GM06990 (cell line): ENCODE measurements at regions not wholly inside any gene's neighbourhood (a gene's known extent, or its start where the extent isn't known, plus 50 kb on each side); places are given as distances from the start of the nearest gene placed in this dataset.

Experiments used
- DNase-seq: peaks from one replicate; pipeline ENCODE4 v3.0.0-alpha.2; 2011; ENCODE audit not compliant: insufficient read length; ENCODE audit errors: extremely low read depth
- H3K27me3 ChIP-seq: replicated peaks from 2 replicates; pipeline ENCODE4 v1.6.0; 2011; ENCODE audit warnings: low read length; ENCODE audit not compliant: control insufficient read depth, insufficient read depth
- H3K36me3 ChIP-seq: 2 replicates; pipeline ENCODE4 v1.5.1; 2011; ENCODE audit warnings: low read length; ENCODE audit not compliant: control insufficient read depth, insufficient read depth
- H3K4me3 ChIP-seq: replicated peaks from 2 replicates; pipeline ENCODE4 v1.5.1; 2011; ENCODE audit warnings: low read depth, mild to moderate bottlenecking, control low read depth, low read length
- CTCF ChIP-seq: IDR thresholded peaks from 2 replicates; pipeline ENCODE4 v1.5.1; 2011; ENCODE audit warnings: low read length, control low read depth, mild to moderate bottlenecking, inconsistent platforms; ENCODE audit not compliant: insufficient read depth, poor library complexity, severe bottlenecking

DNA sequence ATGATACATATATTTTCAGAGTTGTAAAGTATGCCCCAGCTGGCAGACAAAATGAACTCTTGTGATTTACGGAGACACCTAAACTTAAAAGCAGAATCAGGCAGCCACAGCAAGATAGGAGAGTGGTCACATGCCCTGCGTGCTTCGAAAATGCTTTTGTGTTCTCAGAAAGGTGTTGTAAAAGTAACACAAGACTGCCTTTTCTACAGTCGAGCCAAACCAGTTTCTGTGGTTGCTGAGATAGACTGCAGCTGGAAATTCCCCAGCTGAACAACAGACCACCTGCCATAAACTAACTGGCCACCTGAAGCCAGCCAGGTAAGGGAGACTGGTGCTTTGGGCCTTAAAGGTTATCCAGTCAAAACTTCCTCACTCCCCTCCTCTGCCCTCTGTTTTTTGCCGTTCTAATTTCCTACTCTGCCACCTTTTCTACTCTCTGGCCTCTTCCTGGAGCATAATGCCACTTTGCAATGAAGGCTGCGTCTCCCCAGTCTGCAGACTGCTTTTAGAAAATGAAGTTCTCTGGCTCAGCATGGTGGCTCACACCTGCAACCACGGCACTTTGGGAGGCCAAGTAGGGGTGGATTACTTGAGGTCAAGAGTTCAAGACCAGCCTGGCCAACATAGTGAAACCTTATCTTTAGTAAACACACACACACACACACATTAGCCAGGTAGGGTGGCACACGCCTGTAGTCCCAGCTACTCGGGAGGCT is 381.2 kb upstream of the SLITRK1 start:
- Histone ChIP-seq H3K27me3 (no peaks in the 10 kb centered on the region), H3K4me3 (no peak overlapping the region), H3K36me3 (no peaks in the 10 kb centered on the region)
- no peak for DNase-seq
- TF ChIP-seq CTCF, result no peak

GRCh38 chr13:84255226-84255797 is 373.0 kb upstream of the SLITRK1 start:
- H3K27me3 ChIP-seq, result no peaks in the 10 kb centered on the region
- no peak overlapping the region for H3K4me3 ChIP-seq
- H3K36me3 ChIP-seq, result no peaks in the 10 kb centered on the region
- DNase-seq, result no peak
- no peak for TF ChIP-seq CTCF

DNA sequence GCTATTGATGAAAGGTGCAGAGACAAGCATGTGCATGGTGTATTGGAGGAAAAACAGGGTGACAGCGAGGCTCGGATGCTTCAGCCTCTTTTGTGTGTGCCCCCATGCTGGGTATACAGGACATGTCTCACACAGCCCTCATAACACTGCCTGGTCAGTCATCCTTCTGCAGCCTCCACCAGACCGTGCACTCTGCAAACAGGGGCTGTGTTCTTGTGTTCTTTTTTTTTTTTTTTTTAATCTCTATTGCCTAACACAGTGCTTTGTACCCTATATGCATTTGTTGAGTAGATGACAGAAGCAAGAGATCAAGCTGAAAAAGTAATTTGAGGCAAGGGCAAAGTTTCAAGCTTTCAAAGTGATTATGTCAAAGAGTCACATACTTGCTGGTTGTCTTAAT is 367.2 kb upstream of the SLITRK1 start:
- Histone ChIP-seq H3K36me3 (no peaks in the 10 kb centered on the region), H3K4me3 (no peak overlapping the region), H3K27me3 (no peaks in the 10 kb centered on the region)
- no peak for DNase-seq
- no peak for TF ChIP-seq CTCF

DNA sequence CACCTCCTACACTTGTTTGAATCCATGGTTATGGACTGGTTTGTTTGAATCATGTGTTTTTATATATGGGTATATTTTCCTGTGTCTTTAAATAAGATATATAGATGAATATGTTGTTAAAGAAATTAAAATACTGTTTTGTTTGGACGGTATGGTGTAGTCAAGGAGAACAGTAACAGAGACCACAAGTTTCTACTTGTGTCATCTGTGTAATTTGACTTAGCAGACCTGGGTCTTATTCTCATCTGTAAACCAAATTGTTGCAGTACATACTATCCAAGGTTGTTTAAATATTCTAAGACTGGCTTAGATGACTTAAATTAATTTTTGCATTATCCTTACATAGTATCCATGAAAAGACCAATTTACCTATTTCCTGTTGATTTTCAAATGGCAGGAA is 361.1 kb upstream of the SLITRK1 start:
- DNase-seq, result no peak
- H3K36me3 ChIP-seq, result no peaks in the 10 kb centered on the region
- H3K4me3 ChIP-seq, result no peak overlapping the region
- no peaks in the 10 kb centered on the region for H3K27me3 ChIP-seq
- TF ChIP-seq CTCF, result no peak

- TF ChIP-seq CTCF, result no peak
- DNase-seq, result no peak
- Histone ChIP-seq H3K4me3 (no peak overlapping the region), H3K27me3 (no peaks in the 10 kb centered on the region), H3K36me3 (no peaks in the 10 kb centered on the region)
Measured at GRCh38 chr13:84239032-84239431, 356.8 kb upstream of the SLITRK1 start.

DNA sequence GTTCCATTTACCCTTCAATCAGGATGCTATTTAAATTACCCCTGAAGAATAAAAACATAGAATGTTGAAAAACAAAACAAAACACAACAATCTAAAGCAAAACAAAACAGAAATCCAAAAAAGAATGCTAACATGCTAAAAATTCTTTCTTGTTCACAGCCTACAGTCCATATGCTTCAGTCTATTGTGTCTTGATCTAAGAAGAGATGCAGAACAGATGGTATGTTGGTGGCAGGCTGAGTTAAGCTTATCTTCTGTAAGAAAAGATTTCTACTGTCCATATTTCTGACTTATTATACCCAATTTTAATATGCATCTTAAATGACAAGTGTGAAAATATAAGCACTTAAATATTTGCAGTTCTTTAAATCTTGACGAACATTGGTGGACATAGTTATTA is 356.1 kb upstream of the SLITRK1 start:
- Histone ChIP-seq H3K27me3 (no peaks in the 10 kb centered on the region), H3K36me3 (no peaks in the 10 kb centered on the region), H3K4me3 (no peak overlapping the region)
- DNase-seq, result no peak
- no peak for TF ChIP-seq CTCF
